Fibroblast of lung (primary cell): ENCODE measurements at regions not wholly inside any gene's neighbourhood (a gene's known extent, or its start where the extent isn't known, plus 50 kb on each side); places are given as distances from the start of the nearest gene placed in this dataset.

Experiments
- CTCF ChIP-seq, 2 donors: IDR thresholded peaks in 1 of 2; conservative IDR thresholded peaks in 1 of 2; 1 replicate in 1 of 2; 2 replicates in 1 of 2; pipeline ENCODE4 v1.5.1; 2011 to 2012; ENCODE audit warnings: low read length in 2 of 2, control low read depth in 1 of 2, inconsistent platforms in 1 of 2, low read depth in 1 of 2, mild to moderate bottlenecking in 1 of 2
- EZH2 ChIP-seq: IDR thresholded peaks from 2 replicates; pipeline ENCODE4 v1.5.1; 2012; ENCODE audit warnings: low read length, control low read depth, mild to moderate bottlenecking; ENCODE audit errors: missing control alignments

DNA sequence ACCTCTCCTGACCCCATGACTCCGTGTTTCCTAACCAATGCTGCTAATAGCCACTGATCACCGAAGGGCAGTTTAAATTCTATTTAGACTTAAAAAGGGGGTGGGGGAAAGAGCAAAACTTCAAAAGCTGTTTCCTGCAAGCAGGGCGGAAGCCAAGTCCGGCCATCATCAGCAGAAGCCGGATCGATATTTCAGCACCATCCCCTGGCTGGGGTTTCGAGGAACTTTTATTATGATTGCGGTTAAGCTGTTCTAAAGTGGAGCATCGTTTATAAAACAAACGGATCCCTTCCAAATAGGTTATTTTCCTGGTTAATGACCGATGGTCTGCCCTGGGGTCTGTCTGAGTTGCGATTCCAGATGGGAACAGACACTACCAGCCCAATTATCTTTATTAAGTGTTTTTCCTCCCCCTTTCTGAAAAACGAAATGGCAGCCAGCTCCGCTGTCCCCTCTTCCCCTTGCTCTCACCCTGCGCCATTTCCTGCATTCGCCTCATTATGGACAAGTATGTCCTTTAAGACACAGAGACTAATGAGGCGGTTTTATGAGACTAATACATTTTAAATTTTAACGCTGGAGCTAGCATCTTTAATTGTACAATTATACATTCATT lies 76.1 kb upstream of the IRX3 start:
- no peak for TF ChIP-seq CTCF (conservative IDR thresholded peaks at IDR 0.05 in 1 of 2, IDR thresholded peaks at IDR 0.05 in 1 of 2; ENCODE audit: low read depth in 1 of 2, low read length in 2 of 2)
- TF ChIP-seq EZH2, result no peak
